Hypothalamus (tissue), 51 donors: ENCODE measurements at regions not wholly inside any gene's neighbourhood (a gene's known extent, or its start where the extent isn't known, plus 50 kb on each side); places are given as distances from the start of the nearest gene placed in this dataset.
"Not testable (repeated sequence)": the region's sequence is repeated elsewhere in the genome, so short reads cannot be mapped to it uniquely, and the experiment has no call there.

Source experiments
- DNase-seq, 51 donors: peaks; one replicate each; lab custom pipeline; 2025; lab: John Stamatoyannopoulos, UW

DNA sequence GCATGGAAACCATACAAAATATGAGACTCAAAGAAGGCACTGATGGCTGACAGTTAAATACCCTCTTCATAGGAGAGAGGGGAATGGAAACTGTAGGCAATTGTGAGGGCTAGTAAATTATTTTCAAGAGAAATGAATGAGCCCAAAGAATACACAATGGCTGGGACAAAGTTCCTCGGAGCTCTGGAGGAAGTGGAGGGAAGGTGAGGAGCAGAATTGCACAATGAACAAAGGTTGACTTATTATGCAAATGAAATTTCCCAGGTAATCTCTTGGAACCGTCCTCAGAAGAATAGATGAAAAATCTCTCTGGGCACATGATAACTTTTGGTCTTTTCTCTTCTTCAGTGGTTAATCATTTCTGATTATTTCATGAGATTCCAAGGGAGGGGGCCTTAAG lies 202.6 kb upstream of the VCX start:
- no peak for DNase-seq

DNA sequence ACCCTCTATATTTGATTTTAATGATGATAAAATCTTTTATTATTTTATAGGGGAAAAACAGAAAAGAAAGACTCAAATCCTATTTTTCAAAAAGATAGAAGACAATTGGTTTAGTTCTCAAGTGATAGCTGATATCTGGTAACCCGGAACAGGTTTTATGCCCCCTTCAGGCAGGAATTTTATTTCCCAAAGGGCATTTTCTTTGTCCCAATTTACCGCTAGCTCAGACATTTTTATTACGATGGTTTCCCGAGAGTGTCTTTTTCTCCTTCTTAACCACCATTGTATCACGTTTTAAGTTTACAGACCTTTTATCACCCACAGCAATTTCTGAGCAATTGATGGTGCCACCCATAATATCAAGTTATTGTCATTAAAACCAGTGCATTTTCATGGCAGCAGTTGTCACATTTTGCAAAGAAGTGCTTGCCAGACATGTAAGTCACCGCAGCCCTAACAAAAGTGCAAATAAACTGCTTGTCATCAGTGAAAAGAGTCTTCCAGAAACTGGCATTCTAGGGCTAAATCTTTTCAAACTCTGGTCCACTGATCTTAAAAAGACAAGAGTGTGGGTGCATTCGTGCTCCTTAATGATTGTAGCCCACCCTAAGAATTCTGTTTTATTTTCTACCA lies 204.8 kb upstream of the VCX start:
- DNase-seq, result no peak

DNA sequence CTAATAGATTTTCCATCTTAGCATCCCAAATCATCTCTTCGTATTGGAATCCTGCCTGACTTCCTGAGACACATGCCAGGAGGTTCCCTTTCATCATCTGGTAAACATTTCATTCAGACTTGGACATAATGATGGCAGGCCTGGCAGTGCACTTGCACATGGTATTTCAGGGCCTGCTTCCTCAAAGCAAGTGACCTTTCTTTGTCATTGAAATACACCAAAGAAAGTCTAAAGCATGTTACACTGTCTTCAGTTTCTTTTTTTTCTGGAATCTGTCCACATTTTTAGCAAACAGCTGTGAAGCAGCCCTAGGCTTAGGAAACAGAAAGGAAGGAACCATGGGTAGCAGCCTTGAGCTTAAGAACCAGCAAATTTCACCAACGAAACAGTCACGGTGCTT lies 205.9 kb upstream of the VCX start:
- no peak for DNase-seq

DNA sequence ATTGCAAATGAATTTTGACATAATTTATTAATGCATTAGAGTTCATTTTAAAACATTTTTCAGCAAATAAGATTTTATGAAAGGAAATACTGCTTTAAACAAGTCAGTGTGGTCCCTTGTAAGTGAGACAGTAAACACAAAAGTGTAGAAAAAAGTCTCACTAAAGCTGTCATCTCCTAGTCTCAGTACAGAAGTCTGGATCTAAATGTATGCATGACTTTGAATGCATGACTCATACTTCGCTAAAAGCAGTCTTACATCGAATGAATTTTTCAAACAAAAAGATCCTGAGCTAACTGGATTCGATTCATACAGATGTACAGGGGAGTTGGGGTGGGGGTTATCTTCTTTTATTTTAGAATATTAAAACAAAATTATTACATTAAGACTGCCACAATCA lies 207.4 kb upstream of the VCX start:
- no peak for DNase-seq

DNA sequence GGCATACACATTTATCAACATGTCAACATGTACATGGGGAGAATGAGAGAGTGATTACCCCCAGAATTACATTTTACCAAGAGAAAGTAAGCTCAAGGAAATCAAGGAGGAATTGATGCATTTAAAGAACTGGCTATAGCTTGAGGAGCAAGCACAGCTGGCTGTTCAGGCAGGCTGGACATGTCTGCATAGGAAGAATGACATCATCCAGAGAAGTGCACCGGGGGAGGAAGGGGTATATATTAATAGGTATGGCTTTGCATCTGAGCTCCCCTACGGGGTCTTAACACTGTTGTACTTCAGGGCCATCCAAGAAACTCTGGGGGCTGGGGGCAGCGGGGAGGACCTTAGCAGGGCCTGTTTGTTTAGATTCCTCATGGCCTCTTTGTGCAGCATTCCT lies 222.4 kb upstream of the VCX start:
- no peak for DNase-seq

DNA sequence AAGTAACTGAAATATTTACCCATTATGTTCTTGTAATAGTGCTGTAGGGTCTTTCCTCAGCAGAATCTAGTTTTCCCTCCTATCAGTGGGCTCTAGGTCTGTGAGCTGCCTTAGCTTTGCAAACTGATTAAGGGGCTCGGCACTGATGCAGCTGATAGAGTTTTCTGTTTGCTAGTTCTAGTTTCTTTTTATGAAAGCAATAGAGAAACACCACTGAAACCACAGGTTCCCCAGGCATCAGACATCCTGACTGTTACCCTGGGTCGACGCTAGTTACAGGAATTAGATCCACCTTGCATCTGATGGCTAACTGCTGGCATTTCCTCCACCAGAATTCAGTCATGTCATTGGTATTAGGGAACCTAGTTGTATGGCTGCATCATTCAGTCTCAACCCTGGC lies 225.0 kb upstream of the VCX start:
- DNase-seq, result no peak

DNA sequence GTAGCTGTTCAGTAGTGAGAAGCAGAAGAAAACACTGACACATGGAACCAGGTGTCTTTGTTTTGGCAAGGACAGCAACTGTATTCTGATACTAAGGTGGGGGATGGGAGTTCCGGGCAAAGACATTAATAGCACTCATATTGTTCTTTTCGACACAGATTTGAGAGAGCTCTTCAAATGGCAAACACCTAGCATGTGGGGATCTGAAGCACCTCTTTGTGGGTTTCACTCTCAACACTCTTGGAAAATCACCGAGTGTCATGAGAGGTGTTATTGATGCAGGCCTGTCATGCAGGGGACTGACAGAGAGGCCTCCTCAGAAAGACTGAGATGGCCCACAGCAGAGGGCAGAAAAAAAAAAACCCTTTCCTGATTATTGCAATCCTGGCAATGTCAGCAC lies 228.4 kb upstream of the VCX start:
- DNase-seq, result no peak

DNA sequence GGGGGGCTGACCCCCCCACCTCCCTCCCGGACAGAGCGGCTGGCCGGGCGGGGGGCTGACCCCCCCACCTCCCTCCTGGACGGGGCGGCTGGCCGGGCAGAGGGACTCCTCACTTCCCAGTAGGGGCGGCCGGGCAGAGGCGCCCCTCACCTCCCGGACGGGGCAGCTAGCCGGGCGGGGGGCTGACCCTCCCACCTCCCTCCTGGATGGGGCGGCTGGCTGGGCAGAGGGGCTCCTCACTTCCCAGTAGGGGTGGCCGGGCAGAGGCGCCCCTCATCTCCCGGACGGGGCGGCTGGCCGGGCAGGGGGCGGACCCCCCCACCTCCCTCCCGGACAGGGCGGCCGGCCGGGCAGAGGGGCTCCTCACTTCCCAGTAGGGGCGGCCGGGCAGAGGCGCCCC lies 234.3 kb upstream of the VCX start:
- not testable (repeated sequence) for DNase-seq

DNA sequence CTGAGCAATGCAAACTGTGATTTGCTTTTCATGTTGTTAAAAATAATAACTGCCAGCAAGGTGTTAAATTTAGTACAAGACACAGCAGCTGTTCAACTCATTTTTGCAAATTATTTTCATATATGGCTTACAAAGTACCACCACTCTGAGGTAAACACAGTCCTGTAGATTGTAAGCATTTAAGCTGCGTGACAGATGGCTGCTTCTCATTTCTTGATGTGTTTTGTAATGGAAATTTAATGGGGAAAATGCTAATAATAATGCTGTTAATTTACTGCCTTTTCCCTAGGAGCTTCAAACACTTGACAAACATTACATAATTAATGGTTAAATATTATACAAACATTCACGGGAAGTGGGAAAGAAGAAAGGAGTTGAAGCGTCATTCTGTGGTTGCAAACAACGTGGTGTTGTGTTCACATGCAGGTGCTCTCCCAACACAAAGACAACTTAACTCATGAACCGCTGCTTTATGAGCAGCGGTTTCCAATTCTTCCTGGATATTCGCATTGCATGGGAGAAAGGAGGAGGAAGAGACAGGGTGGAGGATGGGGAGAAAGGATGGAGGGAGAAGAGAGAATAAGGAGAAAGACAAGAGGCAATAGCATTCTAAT lies 236.8 kb upstream of the VCX start:
- DNase-seq, result no peak

DNA sequence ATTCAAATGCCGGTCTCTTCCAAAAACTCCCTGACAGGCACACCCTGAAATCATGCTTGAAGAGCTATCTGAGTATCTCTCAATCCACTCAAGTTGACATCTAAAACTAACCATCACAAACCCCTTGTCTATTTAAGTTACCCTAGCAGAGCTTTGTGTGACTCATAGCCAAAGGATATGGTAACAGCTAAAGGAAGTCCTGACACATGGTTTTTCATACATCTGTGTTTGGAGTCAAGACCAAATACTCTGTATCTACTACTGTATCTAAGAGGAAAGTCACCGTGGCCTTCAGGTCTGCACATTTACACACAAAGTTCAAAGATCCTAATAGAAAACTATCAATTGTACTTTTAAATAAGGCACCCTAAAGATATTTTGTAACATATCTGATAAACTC lies 239.6 kb upstream of the VCX start:
- DNase-seq, result no peak

DNA sequence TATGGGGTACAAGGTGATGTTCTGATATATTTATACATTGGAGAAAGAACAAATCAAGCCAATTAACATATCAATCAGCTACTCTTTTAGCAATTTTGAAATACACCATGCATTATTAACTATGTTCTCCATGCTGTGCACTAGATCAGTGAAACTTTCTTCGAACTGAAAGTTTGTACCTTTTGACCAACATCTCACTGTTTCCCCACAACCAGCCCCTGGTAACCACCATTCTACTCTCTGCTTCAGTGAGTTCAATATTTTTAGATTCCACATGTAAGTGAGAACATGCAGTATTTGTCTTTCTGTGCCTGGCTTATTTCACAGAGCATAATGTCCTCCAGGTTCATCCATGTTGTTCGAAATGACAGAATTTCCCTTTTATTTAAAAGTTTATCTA lies 246.1 kb upstream of the VCX start:
- DNase-seq, result no peak

DNA sequence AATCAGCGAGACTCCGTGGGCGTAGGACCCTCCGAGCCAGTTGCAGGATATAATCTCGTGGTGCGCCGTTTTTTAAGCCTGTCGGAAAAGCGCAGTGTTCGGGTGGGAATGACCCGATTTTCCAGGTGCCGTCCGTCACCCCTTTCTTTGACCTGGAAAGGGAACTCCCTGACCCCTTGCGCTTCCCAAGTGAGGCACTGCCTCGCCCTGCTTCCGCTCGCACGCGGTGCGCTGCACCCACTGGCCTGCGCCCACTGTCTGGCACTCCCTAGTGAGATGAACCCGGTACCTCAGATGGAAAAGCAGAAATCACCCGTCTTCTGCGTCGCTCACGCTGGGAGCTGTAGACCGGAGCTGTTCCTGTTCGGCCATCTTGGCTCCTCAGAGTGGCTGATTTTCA lies 249.6 kb upstream of the VCX start:
- not testable (repeated sequence) for DNase-seq

DNA sequence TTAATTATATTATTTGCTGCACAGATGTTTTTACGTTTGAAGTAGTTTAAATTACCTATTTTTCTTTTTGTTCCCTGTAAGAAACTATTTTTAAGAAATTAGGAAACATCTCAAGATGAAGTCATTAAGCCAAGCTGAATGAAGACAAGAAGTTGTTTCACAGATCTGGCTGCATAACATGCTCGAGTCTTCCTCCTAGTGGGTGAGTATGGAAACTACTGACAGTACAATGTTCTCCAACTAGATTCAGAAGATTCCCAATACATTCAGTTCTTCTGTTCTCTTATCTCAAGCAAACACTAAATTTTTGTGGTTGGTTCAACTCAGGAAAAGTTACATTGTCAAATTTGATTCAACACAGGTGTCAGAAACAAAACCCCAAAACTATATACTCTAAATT lies 256.8 kb upstream of the VCX start:
- peak in 3 of 51 donors; percentile 1 to 4 (median 1) for DNase-seq

DNA sequence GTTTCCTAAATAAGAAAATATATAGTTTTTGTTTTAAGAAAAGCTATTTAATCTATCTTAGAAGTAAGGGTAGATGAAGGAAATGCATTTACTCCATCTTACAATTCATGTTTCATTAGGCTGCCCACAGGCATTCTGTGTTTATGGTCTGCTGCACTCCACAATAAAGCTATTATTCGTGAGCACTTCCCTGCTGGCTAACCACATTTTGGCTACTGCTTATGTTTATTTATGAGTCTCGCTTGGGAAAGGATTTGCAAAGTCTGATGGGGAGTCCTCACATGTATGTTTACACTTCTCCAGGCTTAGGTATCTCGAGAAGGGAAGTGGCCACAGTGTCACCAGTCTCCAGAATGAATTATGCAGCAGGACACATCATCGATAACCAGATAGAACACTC lies 260.8 kb upstream of the VCX start:
- DNase-seq, result peak in 1 of 51 donors; percentile 11

DNA sequence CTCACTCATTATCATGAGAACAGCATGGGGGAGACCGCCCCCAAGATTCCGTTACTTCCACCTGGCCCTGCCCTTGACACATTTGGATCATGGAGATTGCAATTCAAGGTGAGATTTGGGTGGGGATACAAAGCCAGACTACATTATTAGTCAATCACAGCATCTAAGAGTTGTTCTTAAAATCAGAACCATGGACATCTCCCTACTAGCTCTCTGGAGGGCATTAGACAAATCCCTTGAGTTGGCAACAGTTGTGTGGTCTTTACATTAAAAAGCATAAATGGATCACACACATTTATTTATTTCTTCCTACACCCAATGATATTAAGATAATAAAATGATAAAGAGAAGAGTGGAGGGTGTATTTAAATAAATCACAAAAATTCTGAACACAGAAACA lies 262.8 kb upstream of the VCX start:
- DNase-seq, result no peak

DNA sequence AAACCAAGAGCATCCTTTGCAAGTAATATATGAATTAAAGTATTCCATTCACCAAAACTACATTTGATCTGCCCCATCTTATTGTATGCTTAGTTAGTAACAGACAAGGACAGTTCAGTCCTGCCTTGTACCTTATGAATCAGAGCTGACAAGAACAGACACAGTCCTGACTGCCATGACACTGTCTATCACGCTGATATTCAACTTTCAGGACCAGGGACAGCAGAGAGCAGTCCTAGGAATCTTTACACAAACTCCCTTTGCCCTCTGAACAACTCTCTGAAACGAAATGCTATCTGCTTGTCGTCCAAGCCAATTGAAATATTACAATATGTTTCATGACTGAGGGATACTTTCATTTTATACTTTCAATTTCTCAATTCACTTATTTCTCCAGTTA lies 268.6 kb upstream of the VCX start:
- DNase-seq, result no peak

DNA sequence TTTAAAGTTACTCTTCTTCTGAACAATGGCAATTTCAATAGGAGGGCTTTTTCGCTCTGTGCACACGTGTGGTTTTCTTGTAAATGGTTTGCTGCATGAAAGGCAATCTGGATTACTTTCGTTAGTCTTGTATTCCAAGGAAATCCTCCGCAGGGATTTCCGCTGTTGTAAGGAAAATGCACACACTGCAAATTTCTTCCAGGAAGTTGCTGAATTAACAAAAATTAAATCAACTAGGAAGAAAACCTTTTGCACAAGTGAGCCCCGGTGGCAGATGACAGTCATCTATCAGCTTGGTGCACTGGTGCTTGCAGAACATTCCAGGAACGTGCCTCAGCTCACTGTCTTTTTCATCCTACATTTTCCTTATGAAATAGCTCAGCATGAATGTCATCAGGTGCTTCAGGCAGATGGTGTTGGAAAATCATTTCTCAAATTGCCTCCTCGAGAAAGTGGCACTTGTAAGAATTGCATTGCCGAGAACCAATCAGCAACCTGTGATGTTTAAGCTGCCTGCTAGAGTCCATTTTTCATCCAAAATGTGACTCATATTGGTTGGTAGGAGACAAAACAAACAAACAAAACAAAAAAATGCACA lies 272.4 kb upstream of the VCX start:
- DNase-seq, result no peak

DNA sequence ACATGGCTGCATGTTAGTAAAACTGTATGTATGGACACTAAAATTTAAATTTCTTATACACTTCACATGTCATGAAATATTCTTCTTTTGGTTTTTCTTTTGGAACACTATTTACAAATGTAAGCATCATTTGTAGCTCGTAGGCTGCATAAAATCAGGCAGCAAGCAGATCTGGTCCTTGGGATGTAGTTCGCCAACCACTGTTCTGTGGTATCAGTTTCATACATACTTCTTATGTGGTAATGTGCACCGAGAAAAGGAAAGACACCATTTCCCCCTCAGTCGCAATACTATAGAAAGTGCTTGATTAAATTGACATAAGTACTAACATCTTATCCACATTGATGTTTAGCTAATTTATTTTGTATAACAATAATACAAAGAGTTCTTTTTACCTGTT lies 274.4 kb upstream of the VCX start:
- no peak for DNase-seq

DNA sequence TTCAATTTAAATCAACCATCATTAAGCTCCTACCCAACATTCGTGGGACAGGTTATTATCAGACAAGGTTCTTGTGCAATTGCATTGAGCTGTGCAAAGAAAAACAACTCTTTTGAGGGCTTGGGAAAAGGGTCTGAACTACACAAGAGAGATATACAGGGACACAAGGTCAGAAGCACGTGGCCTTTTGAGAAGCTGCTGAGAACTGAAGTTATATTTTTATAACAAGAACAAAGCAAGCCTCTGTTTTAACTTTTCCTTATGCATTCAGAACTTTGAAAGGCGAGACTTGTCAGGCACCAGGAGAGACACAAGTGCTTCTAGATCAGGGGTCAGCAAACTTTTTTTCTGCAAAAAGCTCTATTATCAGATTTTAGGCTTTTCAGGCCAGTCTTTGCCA lies 274.8 kb upstream of the VCX start:
- no peak for DNase-seq

DNA sequence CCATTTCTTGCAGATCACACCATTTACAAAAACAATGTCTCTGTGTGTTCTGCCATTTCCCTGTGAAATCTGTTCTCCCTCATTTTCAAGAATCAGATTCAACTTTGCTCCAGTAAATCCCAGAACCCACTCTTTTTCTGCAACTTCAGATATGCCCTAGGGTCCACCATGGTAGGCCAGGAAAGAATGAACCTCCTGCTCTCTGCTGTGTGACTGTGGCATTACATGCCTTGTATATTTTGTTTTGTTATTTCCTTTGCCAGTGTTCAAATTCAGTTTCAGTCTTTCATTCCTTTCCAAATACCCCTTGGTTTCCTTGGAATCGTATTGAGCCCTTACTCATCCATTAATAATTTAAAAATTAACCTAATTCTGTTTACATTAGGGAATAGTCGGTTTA lies 290.2 kb upstream of the VCX start:
- no peak for DNase-seq

DNA sequence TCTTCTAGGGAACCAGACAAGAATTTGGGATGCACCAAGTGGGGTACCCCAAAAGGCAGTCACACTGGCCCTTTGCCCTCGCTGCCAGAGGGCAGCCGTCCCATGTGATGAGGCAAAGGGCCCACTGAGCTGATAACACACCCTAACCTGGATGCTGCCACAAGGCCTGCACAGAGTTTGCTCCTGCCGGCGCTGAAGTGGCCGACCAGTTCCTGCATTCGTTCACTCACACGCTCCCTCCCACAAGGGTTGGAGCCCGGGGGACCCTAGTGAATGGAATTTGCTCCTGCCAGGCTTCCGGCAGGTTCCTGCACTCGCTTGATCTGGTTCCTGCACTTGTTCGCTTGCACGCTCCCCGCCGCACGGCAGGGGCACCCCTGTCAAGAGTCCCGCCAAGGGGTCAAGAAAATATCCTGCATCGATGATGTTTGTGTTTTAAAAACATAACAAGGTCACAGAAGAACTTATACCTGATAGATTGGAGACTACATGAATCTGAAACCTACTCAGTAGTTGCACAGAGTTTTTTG lies 296.4 kb upstream of the VCX start:
- DNase-seq, result no peak

DNA sequence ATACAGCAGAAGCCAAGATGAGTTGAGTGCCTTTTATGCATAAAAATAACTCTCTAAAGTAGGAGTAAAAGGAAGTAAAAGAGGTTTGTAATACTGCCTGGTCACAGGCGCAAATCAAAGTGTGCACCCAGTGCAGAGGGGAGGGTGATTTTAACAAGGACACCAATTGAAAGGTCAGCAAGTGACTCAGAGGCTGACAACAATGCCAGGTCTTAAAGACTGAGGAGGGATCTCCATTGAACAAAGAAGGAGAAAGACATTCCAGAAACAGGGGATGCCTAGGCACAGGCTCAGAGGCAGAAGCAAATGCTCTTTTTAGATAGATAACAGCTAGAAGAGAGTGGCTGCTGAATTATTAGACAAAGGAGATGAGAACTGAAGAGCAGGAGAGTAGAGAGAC lies 297.4 kb upstream of the VCX start:
- DNase-seq, result no peak
